GM23248 (cell line): ENCODE measurements at regions not wholly inside any gene's neighbourhood (a gene's known extent, or its start where the extent isn't known, plus 50 kb on each side); places are given as distances from the start of the nearest gene placed in this dataset.

ENCODE experiments used
- EZH2 ChIP-seq: fragments of 200-600 bp; sonication (generic); IDR thresholded peaks from 2 replicates; pipeline ENCODE4 v1.6.1; 2018; ENCODE audit warnings: antibody characterized with exemption, mild to moderate bottlenecking; ENCODE audit not compliant: insufficient read depth, poor library complexity, severe bottlenecking
- EZH2phosphoT487 ChIP-seq: fragments of 200-600 bp; sonication (generic); IDR thresholded peaks from 2 replicates; pipeline ENCODE4 v1.6.1; 2018; ENCODE audit warnings: antibody characterized with exemption, moderate library complexity, mild to moderate bottlenecking, low read depth; ENCODE audit not compliant: insufficient read depth

DNA sequence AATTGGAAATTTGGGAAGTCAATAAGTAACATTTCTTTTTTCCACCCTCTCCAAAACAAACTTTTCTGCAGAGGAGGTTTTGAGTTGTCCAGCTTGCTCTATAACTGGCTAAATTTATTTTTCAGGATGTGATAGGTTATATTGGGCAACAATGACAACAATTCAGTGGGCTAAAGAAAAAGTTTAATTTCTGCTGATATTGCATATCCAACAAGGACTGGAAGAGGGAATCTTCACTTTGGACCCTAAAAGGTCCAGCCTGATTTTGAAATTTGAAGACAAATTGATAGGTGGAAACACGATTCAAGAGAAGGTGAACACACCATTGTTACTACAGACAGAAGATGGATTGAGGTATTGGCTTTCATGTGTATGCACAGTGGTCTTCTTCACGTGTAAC, 393.1 kb downstream of the BRINP1 start:
- TF ChIP-seq EZH2phosphoT487 (no peak), EZH2 (no peak)
